BJ (cell line): ENCODE measurements at regions not wholly inside any gene's neighbourhood (a gene's known extent, or its start where the extent isn't known, plus 50 kb on each side); places are given as distances from the start of the nearest gene placed in this dataset.

ENCODE experiments used
- CTCF ChIA-PET: fragments of 350-600 bp; formaldehyde crosslinking; extraction: SDS; loops from one replicate; lab custom pipeline; 2021; ENCODE audit warnings: antibody characterized with exemption, inconsistent platforms; lab: Yijun Ruan, JAX
- POLR2A ChIA-PET: fragments of 300-600 bp; sonication (Branson Sonifier 250); formaldehyde crosslinking; extraction: SDS; loops from one replicate; lab custom pipeline; 2021; ENCODE audit warnings: antibody characterized with exemption; lab: Charles Lee
- DNase-seq: peaks from one replicate; pipeline ENCODE4 v3.0.0-alpha.2; 2011; ENCODE audit warnings: low read depth
- H3K27me3 ChIP-seq: 2 replicates; pipeline ENCODE4 v1.6.0; 2011; ENCODE audit warnings: low read length; ENCODE audit not compliant: control insufficient read depth, insufficient read depth
- H3K36me3 ChIP-seq: 2 replicates; pipeline ENCODE4 v1.5.1; 2011; ENCODE audit warnings: low read length; ENCODE audit not compliant: control insufficient read depth, insufficient read depth
- H3K4me3 ChIP-seq: 2 replicates; pipeline ENCODE4 v1.5.1; 2011; ENCODE audit warnings: low read depth, mild to moderate bottlenecking, control low read depth, low read length
- TF ChIP-seq, protein P1 (sequence below): IDR thresholded peaks from 2 replicates; pipeline ENCODE4 v1.5.1; 2011; ENCODE audit warnings: low read depth, mild to moderate bottlenecking, control low read depth, inconsistent platforms, low read length, moderate library complexity; ENCODE audit not compliant: insufficient read depth

DNA sequence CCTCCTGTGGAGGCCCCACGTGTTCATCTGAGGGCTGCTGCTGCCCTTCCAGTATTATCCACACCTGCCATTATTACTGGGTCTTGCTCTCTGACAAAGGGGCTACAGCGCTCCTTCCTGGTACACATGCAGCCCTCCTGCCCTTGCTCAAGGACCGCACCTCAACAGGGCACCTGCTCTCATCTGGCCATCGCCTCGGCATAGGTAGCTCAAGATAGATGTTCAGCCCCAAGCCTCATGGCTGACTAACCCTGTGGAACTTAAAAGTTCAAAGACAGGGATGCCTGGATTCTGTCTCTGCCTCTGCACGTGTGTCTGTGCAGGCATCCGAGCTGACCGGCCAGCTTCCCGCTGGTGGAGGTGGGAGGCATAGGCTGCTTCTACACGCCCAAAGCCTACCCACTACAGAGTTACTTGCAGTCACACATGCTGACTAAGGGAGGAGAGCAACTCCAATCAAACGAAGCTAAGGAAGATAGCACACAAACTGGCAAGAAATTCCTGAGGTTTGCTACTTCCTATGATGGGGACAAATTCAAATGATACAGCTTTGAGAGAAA, 152.5 kb upstream of the ATP10A start:
- ChIA-PET CTCF (no interaction called here), POLR2A (no interaction called here)
- TF ChIP-seq, protein P1, sequence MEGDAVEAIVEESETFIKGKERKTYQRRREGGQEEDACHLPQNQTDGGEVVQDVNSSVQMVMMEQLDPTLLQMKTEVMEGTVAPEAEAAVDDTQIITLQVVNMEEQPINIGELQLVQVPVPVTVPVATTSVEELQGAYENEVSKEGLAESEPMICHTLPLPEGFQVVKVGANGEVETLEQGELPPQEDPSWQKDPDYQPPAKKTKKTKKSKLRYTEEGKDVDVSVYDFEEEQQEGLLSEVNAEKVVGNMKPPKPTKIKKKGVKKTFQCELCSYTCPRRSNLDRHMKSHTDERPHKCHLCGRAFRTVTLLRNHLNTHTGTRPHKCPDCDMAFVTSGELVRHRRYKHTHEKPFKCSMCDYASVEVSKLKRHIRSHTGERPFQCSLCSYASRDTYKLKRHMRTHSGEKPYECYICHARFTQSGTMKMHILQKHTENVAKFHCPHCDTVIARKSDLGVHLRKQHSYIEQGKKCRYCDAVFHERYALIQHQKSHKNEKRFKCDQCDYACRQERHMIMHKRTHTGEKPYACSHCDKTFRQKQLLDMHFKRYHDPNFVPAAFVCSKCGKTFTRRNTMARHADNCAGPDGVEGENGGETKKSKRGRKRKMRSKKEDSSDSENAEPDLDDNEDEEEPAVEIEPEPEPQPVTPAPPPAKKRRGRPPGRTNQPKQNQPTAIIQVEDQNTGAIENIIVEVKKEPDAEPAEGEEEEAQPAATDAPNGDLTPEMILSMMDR = no peak
- H3K4me3 ChIP-seq = no peak overlapping the region
- DNase-seq = no peak
- no peaks in the 10 kb centered on the region for H3K36me3 ChIP-seq
- 0 out of 2 replicates have a peak, but pooled peaks cover 2% of the 10 kb centered on the region for H3K27me3 ChIP-seq

DNA sequence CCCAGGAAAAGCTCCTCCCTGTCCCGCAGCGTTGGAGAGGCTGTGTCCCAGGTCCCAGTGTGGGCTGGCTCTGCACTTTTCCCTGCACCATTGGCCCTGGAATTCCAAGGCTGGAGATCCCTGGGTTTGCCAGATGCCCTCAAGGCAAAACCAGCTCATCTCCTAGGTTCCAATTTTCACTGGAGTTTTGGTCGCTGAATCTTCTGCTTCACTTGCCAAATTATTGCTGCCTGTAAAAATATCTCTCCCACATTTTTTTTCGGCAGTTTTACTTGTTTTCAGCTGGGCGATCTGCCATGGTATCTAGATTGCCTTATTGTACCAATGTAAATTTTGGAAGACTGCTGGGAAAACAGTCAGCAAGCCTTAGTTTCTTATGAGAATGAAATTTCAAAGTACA, 150.9 kb upstream of the ATP10A start:
- Histone ChIP-seq H3K27me3 (0 out of 2 replicates have a peak, but pooled peaks cover 2% of the 10 kb centered on the region), H3K36me3 (no peaks in the 10 kb centered on the region), H3K4me3 (no peak overlapping the region)
- TF ChIP-seq, protein P1 = no peak
- ChIA-PET POLR2A (no interaction called here), CTCF (no interaction called here)
- peak; percentile 15 for DNase-seq

DNA sequence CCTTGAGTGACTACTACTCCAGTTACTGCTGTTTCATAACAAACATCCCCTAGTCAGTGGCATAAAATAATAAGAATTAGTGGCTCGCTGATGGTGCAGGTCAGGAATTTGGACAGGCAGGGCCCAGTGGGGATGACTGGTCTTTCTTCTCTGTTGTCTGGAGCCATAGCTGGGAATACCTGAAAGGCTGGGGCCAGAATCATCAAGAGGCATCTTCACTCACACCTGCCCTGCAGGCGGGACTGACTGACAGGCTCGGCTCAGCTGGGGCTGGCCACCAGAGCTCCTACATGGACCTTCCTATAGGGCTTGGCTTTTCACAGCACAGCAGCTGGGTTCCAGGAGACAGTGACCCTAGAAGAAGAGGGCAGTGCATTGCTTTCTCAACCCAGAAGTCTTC, 148.8 kb upstream of the ATP10A start:
- Histone ChIP-seq H3K36me3 (no peaks in the 10 kb centered on the region), H3K4me3 (no peak overlapping the region), H3K27me3 (0 out of 2 replicates have a peak, but pooled peaks cover 2% of the 10 kb centered on the region)
- no peak for DNase-seq
- CTCF ChIA-PET = interaction anchor here (1.2 kb wide), 1 partner anchor 14 kb away, joined by 3 read pairs; no protein-coding TSS in a partner anchor
- POLR2A ChIA-PET = no interaction called here
- TF ChIP-seq, protein P1 = no peak

DNA sequence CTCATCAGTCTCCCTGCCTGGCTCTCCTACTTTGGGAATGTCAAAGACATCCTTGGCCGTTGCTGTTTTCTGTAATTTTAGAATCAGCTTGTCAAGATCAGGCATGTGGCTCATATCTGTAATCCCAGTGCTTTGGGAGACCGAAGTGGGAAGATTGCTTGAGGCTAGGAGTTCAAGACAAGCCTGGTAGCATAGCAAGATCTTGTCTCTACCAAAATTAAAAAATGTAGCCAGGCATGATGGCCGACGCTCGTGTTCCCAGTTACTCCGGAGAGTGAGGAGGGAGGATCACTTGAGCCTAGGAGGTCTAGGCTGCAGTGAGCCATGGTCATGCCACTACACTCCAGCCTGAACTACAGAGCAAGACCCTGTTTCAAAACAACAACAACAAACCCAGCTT, 144.0 kb upstream of the ATP10A start:
- Histone ChIP-seq H3K36me3 (no peaks in the 10 kb centered on the region), H3K4me3 (no peak overlapping the region), H3K27me3 (no peaks in the 10 kb centered on the region)
- no peak for DNase-seq
- TF ChIP-seq, protein P1 = no peak
- ChIA-PET POLR2A (no interaction called here), CTCF (no interaction called here)

DNA sequence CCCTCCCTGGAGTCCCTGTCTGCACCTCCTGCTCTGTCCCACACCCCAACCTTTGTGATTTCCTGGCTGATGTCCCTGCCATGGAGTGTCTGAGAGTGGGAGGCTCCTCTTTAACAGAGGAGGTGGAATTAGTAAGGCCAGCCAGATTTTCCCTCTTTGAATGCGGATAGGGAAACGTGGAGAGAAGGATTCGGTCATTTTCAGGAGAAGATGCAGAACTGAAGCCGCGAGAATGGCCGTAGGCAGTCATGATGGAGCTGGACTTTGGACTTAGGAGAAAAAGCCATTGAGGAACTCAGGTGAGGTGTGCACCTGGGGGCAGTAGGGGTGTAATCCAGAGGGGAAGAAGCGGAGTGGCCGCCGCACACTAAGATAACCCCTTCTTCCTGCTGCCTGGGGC, 138.1 kb upstream of the ATP10A start:
- Histone ChIP-seq H3K27me3 (no peaks in the 10 kb centered on the region), H3K36me3 (no peaks in the 10 kb centered on the region), H3K4me3 (no peak overlapping the region)
- DNase-seq = no peak
- TF ChIP-seq, protein P1 = no peak
- POLR2A ChIA-PET = no interaction called here
- CTCF ChIA-PET = interaction anchor here (0.6 kb wide), 1 partner anchor 10 kb away, joined by 3 read pairs; no protein-coding TSS in a partner anchor
